ENCODE measurements at regions not wholly inside any gene's neighbourhood (a gene's known extent, or its start where the extent isn't known, plus 50 kb on each side); places are given as distances from the start of the nearest gene placed in this dataset.

DNA sequence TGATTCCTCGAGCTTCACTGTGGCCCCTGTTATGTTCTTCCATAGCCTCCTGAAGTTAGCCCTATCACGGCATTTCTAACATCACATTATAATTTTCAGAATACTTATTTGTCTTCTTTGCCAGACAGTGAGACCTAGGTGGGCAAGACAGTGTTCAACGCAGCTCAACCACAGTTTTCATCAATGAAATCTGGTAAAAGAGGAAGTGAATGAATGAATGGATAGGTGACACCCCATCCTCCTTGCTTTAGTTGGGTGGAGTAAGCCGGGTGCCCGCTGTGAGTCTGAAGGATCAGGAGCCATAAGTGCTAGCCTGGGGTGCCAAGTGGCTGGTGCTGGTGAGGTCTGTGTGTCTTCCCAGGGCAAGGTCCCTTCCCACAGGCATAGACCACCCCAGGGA, 60.2 kb upstream of the MTNR1B start:
- TF ChIP-seq FOXK2 (IDR thresholded peaks at IDR 0.05) (no peak), ZNF788 (CRISPR knock-in tag; IDR thresholded peaks at IDR 0.05; ENCODE audit: borderline replicate concordance) (no peak), ZBTB21 (CRISPR knock-in tag; IDR thresholded peaks at IDR 0.05) (no peak), POLR2A (IDR thresholded peaks at IDR 0.05; ENCODE audit: insufficient read depth in 1 of 2, low read depth in 2 of 2, low read length in 2 of 2) (no peak), IKZF1 (IDR thresholded peaks at IDR 0.05) (no peak), SMC3 (IDR thresholded peaks at IDR 0.05; ENCODE audit: low read length) (no peak), ZNF737 (CRISPR knock-in tag; IDR thresholded peaks at IDR 0.05; ENCODE audit: borderline replicate concordance) (no peak), SSRP1 (CRISPR knock-in tag; IDR thresholded peaks at IDR 0.05) (no peak), ELF1 (CRISPR knock-in tag; IDR thresholded peaks at IDR 0.05) (no peak)
- TF ChIP-seq, protein P1, sequence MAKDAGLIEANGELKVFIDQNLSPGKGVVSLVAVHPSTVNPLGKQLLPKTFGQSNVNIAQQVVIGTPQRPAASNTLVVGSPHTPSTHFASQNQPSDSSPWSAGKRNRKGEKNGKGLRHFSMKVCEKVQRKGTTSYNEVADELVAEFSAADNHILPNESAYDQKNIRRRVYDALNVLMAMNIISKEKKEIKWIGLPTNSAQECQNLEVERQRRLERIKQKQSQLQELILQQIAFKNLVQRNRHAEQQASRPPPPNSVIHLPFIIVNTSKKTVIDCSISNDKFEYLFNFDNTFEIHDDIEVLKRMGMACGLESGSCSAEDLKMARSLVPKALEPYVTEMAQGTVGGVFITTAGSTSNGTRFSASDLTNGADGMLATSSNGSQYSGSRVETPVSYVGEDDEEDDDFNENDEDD (CRISPR knock-in tag; IDR thresholded peaks at IDR 0.05; ENCODE audit: borderline replicate concordance), result no peak
- TF ChIP-seq, protein P2, sequence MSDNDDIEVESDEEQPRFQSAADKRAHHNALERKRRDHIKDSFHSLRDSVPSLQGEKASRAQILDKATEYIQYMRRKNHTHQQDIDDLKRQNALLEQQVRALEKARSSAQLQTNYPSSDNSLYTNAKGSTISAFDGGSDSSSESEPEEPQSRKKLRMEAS (IDR thresholded peaks at IDR 0.05), result no peak
